SK-N-SH (cell line): ENCODE measurements at regions not wholly inside any gene's neighbourhood (a gene's known extent, or its start where the extent isn't known, plus 50 kb on each side); places are given as distances from the start of the nearest gene placed in this dataset.

ENCODE experiments used
- CTCF ChIA-PET: fragments of 300-600, 350-600 bp; formaldehyde crosslinking; extraction: SDS; loops from one replicate; lab custom pipeline; 2021; lab: Yijun Ruan, JAX
- POLR2A ChIA-PET: fragments of 350-600 bp; sonication (Branson Sonifier 250); formaldehyde crosslinking; extraction: SDS; loops from one replicate; lab custom pipeline; 2020; ENCODE audit warnings: antibody characterized with exemption, inconsistent platforms; lab: Yijun Ruan, JAX
- DNase-seq: peaks from one replicate; pipeline ENCODE4 v3.0.0; 2012
- H2AFZ ChIP-seq: fragments of 200-600 bp; sonication (generic); 2 replicates; pipeline ENCODE4 v1.8.1; 2016; ENCODE audit warnings: antibody characterized with exemption, mild to moderate bottlenecking, low read depth
- H3F3A ChIP-seq: fragments of 200-600 bp; sonication (generic); replicated peaks from 2 replicates; pipeline ENCODE3; 2016; ENCODE audit warnings: antibody characterized with exemption, mild to moderate bottlenecking; ENCODE audit not compliant: insufficient read depth
- H3K27ac ChIP-seq, 2 experiments: fragments of 200-500 bp in 1 of 2; fragments of 200-600 bp in 1 of 2; sonication (Bioruptor generic) in 1 of 2; sonication (generic), shearing (Covaris generic) in 1 of 2; 2 replicates each; pipeline versions ENCODE4 v1.5.1 to v1.6.1; 2014 to 2016; ENCODE audit warnings: low read depth in 2 of 2, inconsistent platforms in 1 of 2, low read length in 1 of 2, mild to moderate bottlenecking in 1 of 2, mixed read lengths in 1 of 2
- H3K27me3 ChIP-seq: fragments of 200-600 bp; sonication (generic), shearing (Covaris generic); 2 replicates; pipeline ENCODE4 v1.6.1; 2016; ENCODE audit warnings: mixed run types; ENCODE audit not compliant: insufficient read depth
- H3K36me3 ChIP-seq, 2 experiments: fragments of 200-500 bp in 1 of 2; fragments of 200-600 bp in 1 of 2; sonication (Bioruptor generic) in 1 of 2; sonication (generic) in 1 of 2; replicated peaks in 1 of 2; 2 replicates each; pipeline versions ENCODE3 to v1.5.1; 2014 to 2016; ENCODE audit warnings: low read length in 1 of 2, mild to moderate bottlenecking in 1 of 2; ENCODE audit not compliant: insufficient read depth in 2 of 2, control insufficient read depth in 1 of 2
- H3K4me1 ChIP-seq, 2 experiments: fragments of 200-500 bp in 1 of 2; fragments of 200-600 bp in 1 of 2; sonication (Bioruptor generic) in 1 of 2; sonication (generic), shearing (Covaris generic) in 1 of 2; 2 replicates each; pipeline versions ENCODE4 v1.5.1 to v1.6.1; 2014 to 2016; ENCODE audit warnings: low read depth in 1 of 2, low read length in 1 of 2, mixed run types in 1 of 2; ENCODE audit not compliant: insufficient read depth in 2 of 2, control insufficient read depth in 1 of 2
- H3K4me2 ChIP-seq: fragments of 200-600 bp; sonication (generic), shearing (Covaris generic); 2 replicates; pipeline ENCODE4 v1.6.1; 2017; ENCODE audit warnings: mixed run types
- H3K4me3 ChIP-seq, 2 experiments: fragments of 200-500 bp in 1 of 2; fragments of 200-600 bp in 1 of 2; sonication (Bioruptor generic) in 1 of 2; sonication (generic), shearing (Covaris generic) in 1 of 2; 2 replicates each; pipeline versions ENCODE4 v1.5.1 to v1.8.1; 2014 to 2016; ENCODE audit warnings: low read depth in 2 of 2, inconsistent platforms in 1 of 2, low read length in 1 of 2, mild to moderate bottlenecking in 1 of 2, mixed read lengths in 1 of 2, moderate library complexity in 1 of 2
- H3K79me2 ChIP-seq: fragments of 200-600 bp; sonication (generic); 2 replicates; pipeline ENCODE4 v1.8.1; 2017; ENCODE audit warnings: mild to moderate bottlenecking; ENCODE audit not compliant: insufficient read depth
- H3K9ac ChIP-seq: fragments of 200-600 bp; sonication (generic); 2 replicates; pipeline ENCODE4 v1.6.1; 2017; ENCODE audit warnings: mixed run types
- H3K9me2 ChIP-seq: fragments of 200-600 bp; sonication (generic); 2 replicates; pipeline ENCODE4 v1.6.1; 2017; ENCODE audit warnings: mixed run types
- H3K9me3 ChIP-seq: fragments of 200-600 bp; sonication (generic); 2 replicates; pipeline ENCODE4 v1.6.1; 2017; ENCODE audit warnings: mixed run types, mild to moderate bottlenecking, moderate library complexity
- H4K20me1 ChIP-seq: fragments of 200-600 bp; sonication (generic); 2 replicates; pipeline ENCODE4 v1.6.1; 2017; ENCODE audit warnings: mild to moderate bottlenecking, mixed run types; ENCODE audit not compliant: insufficient read depth
- CHD2 ChIP-seq: fragments of 150-350 bp; IDR thresholded peaks from 2 replicates; pipeline ENCODE4 v1.6.1; 2018; ENCODE audit warnings: low read length; ENCODE audit not compliant: partially characterized antibody
- CTCF ChIP-seq: fragments of 200-600 bp; sonication (generic); IDR thresholded peaks from 2 replicates; pipeline ENCODE4 v1.6.1; 2017; ENCODE audit warnings: antibody characterized with exemption, mild to moderate bottlenecking, moderate library complexity
- ELF1 ChIP-seq: IDR thresholded peaks from 2 replicates; pipeline ENCODE4 v1.4.0; 2012
- EZH2phosphoT487 ChIP-seq: fragments of 200-600 bp; sonication (generic); IDR thresholded peaks from 2 replicates; pipeline ENCODE4 v1.6.1; 2017; ENCODE audit warnings: low read depth, mixed run types, mild to moderate bottlenecking, antibody characterized with exemption, moderate library complexity, borderline replicate concordance
- FOSL2 ChIP-seq: IDR thresholded peaks from 2 replicates; pipeline ENCODE4 v1.4.0; 2012; ENCODE audit warnings: low read depth, mild to moderate bottlenecking, moderate library complexity, borderline replicate concordance
- FOXM1 ChIP-seq: IDR thresholded peaks from 2 replicates; pipeline ENCODE4 v1.4.0; 2012; ENCODE audit warnings: low read depth, mild to moderate bottlenecking
- GABPA ChIP-seq: IDR thresholded peaks from 2 replicates; pipeline ENCODE4 v1.4.0; 2012; ENCODE audit warnings: low read depth, mild to moderate bottlenecking
- IRF3 ChIP-seq: fragments of 150-350 bp; IDR thresholded peaks from 2 replicates; pipeline ENCODE4 v1.6.1; 2016; ENCODE audit warnings: mild to moderate bottlenecking, low read depth, low read length
- JUND ChIP-seq: IDR thresholded peaks from 2 replicates; pipeline ENCODE4 v1.4.0; 2012
- MEF2A ChIP-seq: IDR thresholded peaks from 2 replicates; pipeline ENCODE4 v1.4.0; 2012; ENCODE audit warnings: low read depth, borderline replicate concordance
- MXI1 ChIP-seq: IDR thresholded peaks from 2 replicates; pipeline ENCODE4 v1.6.1; 2012; ENCODE audit warnings: mild to moderate bottlenecking, low read depth, low read length, improper control_type of control experiment
- NFIC ChIP-seq: IDR thresholded peaks from 2 replicates; pipeline ENCODE4 v1.4.0; 2012; ENCODE audit warnings: borderline replicate concordance
- POLR2AphosphoS5 ChIP-seq: IDR thresholded peaks from 2 replicates; pipeline ENCODE4 v1.6.1; 2012; ENCODE audit warnings: low read depth, low read length
- RAD21 ChIP-seq: IDR thresholded peaks from 2 replicates; pipeline ENCODE4 v1.6.1; 2012; ENCODE audit warnings: mild to moderate bottlenecking, low read length
- RCOR1 ChIP-seq: fragments of 150-350 bp; IDR thresholded peaks from 2 replicates; pipeline ENCODE4 v1.6.1; 2017; ENCODE audit warnings: antibody characterized with exemption, low read length
- RXRA ChIP-seq: IDR thresholded peaks from 2 replicates; pipeline ENCODE4 v1.4.0; 2012; ENCODE audit warnings: low read depth, mild to moderate bottlenecking, borderline replicate concordance
- SIN3A ChIP-seq: IDR thresholded peaks from 2 replicates; pipeline ENCODE4 v1.6.1; 2012; ENCODE audit warnings: low read depth, mild to moderate bottlenecking, low read length, moderate library complexity, borderline replicate concordance
- TAF1 ChIP-seq: IDR thresholded peaks from 2 replicates; pipeline ENCODE4 v1.6.1; 2012; ENCODE audit warnings: low read depth, mild to moderate bottlenecking, low read length, moderate library complexity, borderline replicate concordance
- TCF12 ChIP-seq: IDR thresholded peaks from 2 replicates; pipeline ENCODE4 v1.4.0; 2012
- USF1 ChIP-seq: IDR thresholded peaks from 2 replicates; pipeline ENCODE4 v1.4.0; 2012; ENCODE audit warnings: low read depth, borderline replicate concordance
- USF2 ChIP-seq: fragments of 150-350 bp; IDR thresholded peaks from 2 replicates; pipeline ENCODE4 v1.6.1; 2017; ENCODE audit warnings: antibody characterized with exemption, low read length, low read depth, borderline replicate concordance
- YY1 ChIP-seq: IDR thresholded peaks from 2 replicates; pipeline ENCODE4 v1.4.0; 2012; ENCODE audit warnings: low read depth, mild to moderate bottlenecking
- ZBTB33 ChIP-seq: IDR thresholded peaks from 2 replicates; pipeline ENCODE4 v1.4.0; 2012; ENCODE audit warnings: low read depth, borderline replicate concordance
- WGBS: methylation state at CpG from one replicate; pipeline ENCODE4 v1.1.6; 2017; ENCODE audit warnings: low lambda C conversion rate; 5-methylcytosine and 5-hydroxymethylcytosine counted together

GRCh38 chr9:22954550-22954949 lies 507.9 kb downstream of the DMRTA1 start:
- TF ChIP-seq GABPA = no peak
- TF ChIP-seq USF1 = no peak
- TF ChIP-seq CHD2 = no peak
- TF ChIP-seq CTCF = no peak
- no peak for TF ChIP-seq ZBTB33
- no peak for TF ChIP-seq TAF1
- TF ChIP-seq TCF12 = no peak
- no peak for TF ChIP-seq NFIC
- Histone ChIP-seq H3K9me3 (no peaks in the 10 kb centered on the region), H4K20me1 (no peaks in the 10 kb centered on the region), H3K79me2 (no peaks in the 10 kb centered on the region), H3K36me3 (no peaks in the 10 kb centered on the region), H3K9ac (no peak overlapping the region), H2AFZ (peak overlapping the region; percentile 13; the same call in 1 of the 2 replicates), H3K4me3 (no peak overlapping the region), H3K4me2 (no peak overlapping the region), H3K4me1 (no peaks in the 10 kb centered on the region), H3K27me3 (no peaks in the 10 kb centered on the region; the same call in 1 of the 2 replicates), H3F3A (no peaks in the 10 kb centered on the region), H3K9me2 (no peaks in the 10 kb centered on the region), H3K27ac (no peak overlapping the region)
- POLR2A ChIA-PET = no interaction called here
- no peak for DNase-seq
- CTCF ChIA-PET = no interaction called here
- 18% methylated on average over 3 of the region's 3 CpGs for WGBS

- Histone ChIP-seq H3K9ac (no peak overlapping the region), H3K27me3 (no peaks in the 10 kb centered on the region; the same call in 1 of the 2 replicates), H3K27ac (no peak overlapping the region), H3K9me2 (no peaks in the 10 kb centered on the region), H3K4me1 (no peaks in the 10 kb centered on the region), H3K36me3 (no peaks in the 10 kb centered on the region), H2AFZ (peak overlapping the region; percentile 13; the same call in 1 of the 2 replicates), H3F3A (no peaks in the 10 kb centered on the region), H3K79me2 (no peaks in the 10 kb centered on the region), H4K20me1 (no peaks in the 10 kb centered on the region), H3K4me3 (no peak overlapping the region), H3K9me3 (no peaks in the 10 kb centered on the region), H3K4me2 (no peak overlapping the region)
- 8% methylated on average over 5 of the region's 5 CpGs for WGBS
- POLR2A ChIA-PET = no interaction called here
- DNase-seq = no peak
- CTCF ChIA-PET = no interaction called here
- no peak for TF ChIP-seq TCF12
- no peak for TF ChIP-seq RCOR1
- no peak for TF ChIP-seq USF1
- no peak for TF ChIP-seq IRF3
- no peak for TF ChIP-seq EZH2phosphoT487
- TF ChIP-seq FOSL2 = no peak
- TF ChIP-seq JUND = no peak
- TF ChIP-seq YY1 = no peak
- no peak for TF ChIP-seq FOXM1
- TF ChIP-seq MXI1 = no peak
- TF ChIP-seq ELF1 = no peak
- TF ChIP-seq POLR2AphosphoS5 = no peak
- no peak for TF ChIP-seq RXRA
- TF ChIP-seq RAD21 = no peak
- no peak for TF ChIP-seq SIN3A
- no peak for TF ChIP-seq MEF2A
- no peak for TF ChIP-seq USF2
Measured at GRCh38 chr9:22954964-22955363, 508.3 kb downstream of the DMRTA1 start.
